GM19397 (cell line): ENCODE measurements at regions not wholly inside any gene's neighbourhood (a gene's known extent, or its start where the extent isn't known, plus 50 kb on each side); places are given as distances from the start of the nearest gene placed in this dataset.
A peak's percentile ranks its signal among the peaks of the same experiment; 100 is the strongest.

Experiments used
- ATAC-seq: cut with Tn5 transposase; IDR thresholded peaks from one replicate; pipeline ENCODE4 v1.9.1; 2021; ENCODE audit warnings: mild to moderate bottlenecking, moderate library complexity; ENCODE audit not compliant: unreplicated experiment

GRCh38 chr11:27861706-27862430 is 161.6 kb upstream of the BDNF start:
- no peak for ATAC-seq

- ATAC-seq, result no peak
Observed at GRCh38 chr11:27860811-27861210, 160.6 kb upstream of the BDNF start.

- no peak for ATAC-seq
Observed at GRCh38 chr11:27858866-27859265, 158.6 kb upstream of the BDNF start.

DNA sequence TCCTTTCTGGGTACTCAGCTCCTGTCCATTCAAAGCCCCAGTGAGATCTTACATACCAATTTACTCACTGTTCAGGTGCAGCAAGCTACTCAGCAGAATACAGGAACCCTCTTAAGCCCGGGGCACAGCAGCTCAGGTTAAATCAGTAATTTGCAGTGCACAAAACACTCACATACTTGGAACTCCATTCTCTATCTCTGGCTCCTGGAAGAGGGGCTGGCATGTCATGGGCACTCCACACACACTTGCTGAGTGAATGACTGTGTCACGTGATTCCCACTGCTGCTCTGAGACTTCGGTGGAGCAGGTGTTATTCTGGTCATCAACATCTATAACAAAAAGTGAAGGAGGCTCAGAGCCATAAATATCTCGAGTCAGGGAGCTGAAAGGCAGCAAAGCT is 157.3 kb upstream of the BDNF start:
- ATAC-seq, result no peak

GRCh38 chr11:27857014-27857413 is 156.8 kb upstream of the BDNF start:
- ATAC-seq, result peak; percentile 41

GRCh38 chr11:27848423-27848822 is 148.2 kb upstream of the BDNF start:
- no peak for ATAC-seq

DNA sequence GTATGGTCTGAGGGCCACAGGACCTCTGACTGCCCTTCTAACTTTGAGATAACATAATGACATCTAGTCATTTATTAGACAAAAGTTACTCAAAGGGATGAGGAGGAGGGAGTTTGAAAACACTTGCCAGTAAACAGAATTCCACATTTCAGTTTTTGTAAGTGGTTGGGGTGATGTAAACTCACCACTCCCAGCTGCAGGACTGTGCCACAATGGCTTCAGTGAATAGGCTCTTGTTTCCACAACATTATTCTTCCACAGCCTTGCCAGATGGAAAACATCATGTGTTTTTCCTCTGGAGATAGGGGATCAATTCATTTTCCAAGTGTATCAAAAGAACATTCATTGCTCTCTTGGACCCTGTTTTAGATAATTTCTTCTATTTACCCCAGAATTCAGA is 147.2 kb upstream of the BDNF start:
- ATAC-seq, result no peak

DNA sequence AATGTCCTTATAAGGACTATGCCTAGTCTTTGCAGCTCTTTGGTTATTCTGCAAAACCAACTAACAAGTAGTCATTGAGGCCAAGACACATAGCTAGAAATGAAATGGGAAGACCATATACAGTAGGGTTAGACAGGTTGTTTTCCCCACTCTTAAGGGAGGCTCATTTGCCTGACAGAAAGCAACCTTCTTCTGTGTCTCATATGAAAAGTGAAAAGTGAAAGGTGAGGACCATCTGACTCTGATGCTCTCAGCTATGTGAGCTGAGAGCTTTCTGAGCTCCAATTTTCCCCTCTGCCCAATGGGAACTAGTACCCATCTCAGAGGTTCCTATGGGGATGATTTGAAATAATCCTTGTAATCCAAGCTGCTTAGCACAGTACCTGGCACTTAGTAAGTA is 142.0 kb upstream of the BDNF start:
- no peak for ATAC-seq

GRCh38 chr11:27841023-27841422 is 140.8 kb upstream of the BDNF start:
- ATAC-seq, result no peak

DNA sequence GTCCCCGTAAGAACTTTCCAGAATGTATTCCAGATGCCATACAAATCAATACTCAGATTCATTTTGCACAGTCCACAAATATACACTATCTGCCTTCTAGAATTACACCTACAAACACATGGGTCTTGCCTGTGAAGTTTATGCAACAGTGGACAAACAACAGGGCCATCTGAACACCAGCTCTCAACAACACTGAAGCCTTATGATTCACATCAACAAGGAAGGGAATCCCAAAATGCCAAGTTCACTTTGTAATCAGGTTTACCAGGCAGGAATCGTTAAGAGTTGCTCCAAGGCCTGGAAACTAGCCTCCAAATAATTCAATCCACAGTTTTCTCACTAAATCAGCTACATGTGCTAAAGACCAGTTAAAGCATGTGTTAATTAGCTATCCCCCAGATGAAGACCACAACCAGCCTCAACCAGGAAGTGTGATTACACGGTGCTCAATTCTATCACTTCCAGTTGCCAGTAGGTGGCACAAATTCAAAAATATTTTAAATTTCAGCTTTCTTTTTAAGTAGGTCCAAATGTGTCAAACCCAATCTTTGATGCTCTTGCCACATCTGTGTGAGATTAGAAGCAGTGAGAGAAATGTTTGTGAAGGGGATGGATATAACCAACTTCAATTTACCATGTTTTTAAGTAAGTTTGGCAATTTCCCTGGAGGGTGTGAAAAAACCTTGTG is 139.1 kb upstream of the BDNF start:
- no peak for ATAC-seq

GRCh38 chr11:27838674-27839073 is 138.4 kb upstream of the BDNF start:
- no peak for ATAC-seq

DNA sequence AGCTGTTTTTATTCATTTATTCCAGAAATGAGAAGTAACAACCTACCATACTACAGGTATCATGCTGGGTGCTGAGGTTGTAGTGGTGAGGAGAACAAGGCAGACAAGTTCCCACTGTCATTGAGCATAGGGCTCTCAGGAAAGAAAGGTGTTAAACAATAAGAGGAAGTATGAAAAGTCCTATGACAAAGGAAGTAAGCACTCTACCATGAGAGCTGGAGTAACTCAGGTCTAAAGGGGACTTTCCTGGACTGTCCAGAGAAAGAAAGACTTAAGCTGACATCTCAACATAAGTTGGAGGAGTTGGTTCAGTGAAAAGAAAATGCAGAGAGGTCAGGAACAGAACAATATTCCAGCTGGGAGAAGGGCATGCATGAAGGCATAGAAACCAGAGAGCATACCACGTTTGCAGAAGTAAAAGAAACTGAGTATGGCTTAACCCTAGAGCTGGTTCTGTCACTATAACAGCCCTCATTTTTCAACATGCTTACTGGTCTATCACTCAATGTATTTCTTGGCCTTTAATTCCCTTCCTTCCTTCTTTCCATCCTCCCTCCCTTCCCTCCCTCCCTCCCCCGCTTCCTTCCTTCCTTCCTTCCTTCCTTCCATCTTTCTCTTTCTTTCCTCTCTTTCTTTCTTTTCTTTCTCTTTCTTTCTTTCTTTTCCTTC is 137.8 kb upstream of the BDNF start:
- peak; percentile 82 for ATAC-seq

- no peak for ATAC-seq
Observed at GRCh38 chr11:27830206-27830605, 130.0 kb upstream of the BDNF start.

DNA sequence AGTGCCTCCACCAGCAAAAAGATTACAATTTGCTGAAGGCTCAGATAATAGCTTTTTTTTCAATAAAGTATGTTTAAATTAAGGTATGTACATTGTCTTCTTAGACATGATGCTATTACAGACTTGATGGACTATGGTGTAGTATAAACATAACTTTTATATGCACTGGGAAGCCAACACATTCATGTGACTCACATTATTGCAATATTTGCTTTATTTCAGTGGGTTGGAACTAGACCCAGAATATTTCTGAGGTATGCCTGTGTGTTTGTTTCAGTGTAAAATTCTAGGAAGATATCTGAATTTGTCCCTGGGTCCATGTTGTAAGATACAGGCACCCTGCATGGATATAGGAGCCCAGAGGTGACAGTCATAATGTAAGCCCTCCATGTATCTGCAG is 120.0 kb upstream of the BDNF start:
- no peak for ATAC-seq

DNA sequence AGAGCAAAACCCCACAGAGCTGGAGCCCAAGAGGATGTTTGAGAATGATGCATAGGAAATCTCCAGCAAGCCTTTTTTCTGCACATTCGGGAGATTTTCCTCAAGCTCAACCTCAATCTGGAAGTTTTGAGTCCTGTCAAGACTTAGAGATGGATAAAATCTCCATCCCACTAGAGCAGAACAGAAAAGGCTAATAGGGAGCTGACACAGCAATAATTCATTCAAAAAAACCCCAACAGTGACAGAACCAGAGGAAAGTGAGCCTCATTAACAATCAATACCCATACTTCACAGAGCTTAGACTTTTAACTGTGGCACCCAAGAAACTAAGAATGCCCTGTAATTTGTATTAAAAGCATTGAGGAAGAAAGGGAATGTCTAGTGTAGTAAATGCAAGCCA is 115.9 kb upstream of the BDNF start:
- no peak for ATAC-seq

- no peak for ATAC-seq
Observed at GRCh38 chr11:27812341-27812740, 112.1 kb upstream of the BDNF start.

DNA sequence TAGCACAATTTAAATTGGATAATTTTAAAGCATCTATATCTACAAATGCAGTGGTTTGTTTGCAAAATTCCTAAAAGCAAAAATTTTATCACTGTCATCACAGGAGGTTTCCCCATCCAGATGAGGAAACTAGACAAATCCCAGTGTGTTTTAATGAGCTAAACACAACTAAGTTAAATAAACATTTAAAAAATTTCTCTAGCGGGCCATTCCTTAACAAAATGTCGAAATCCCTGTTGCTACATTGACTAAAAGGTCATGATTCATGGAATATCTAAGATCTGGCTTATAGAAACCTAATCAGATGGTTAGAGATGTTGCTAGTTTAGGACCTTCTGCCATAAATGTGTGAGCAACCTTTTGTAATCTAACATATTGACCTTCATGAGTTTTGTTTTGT is 107.3 kb upstream of the BDNF start:
- no peak for ATAC-seq

- ATAC-seq, result no peak
Observed at GRCh38 chr11:27806122-27806521, 105.9 kb upstream of the BDNF start.

- no peak for ATAC-seq
Observed at GRCh38 chr11:27795955-27796861, 96.0 kb upstream of the BDNF start.

DNA sequence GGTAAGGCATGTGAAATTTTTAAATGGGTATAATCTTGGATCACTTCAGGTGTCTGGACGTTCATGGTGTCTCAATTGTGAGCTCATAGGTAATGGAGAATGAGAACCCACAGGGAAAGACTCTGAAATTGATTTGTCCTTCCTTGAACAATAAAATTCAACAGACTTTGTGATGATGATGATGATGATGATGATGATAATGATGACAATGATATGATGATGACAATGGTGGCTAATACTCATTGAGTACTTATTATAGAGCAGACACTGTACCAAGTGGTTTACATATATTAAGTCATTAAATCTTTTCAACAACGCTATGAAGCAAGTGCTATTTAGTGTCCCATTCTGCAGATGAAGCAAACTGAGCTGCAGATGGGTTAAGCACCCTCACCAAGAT is 86.6 kb upstream of the BDNF start:
- ATAC-seq, result no peak

DNA sequence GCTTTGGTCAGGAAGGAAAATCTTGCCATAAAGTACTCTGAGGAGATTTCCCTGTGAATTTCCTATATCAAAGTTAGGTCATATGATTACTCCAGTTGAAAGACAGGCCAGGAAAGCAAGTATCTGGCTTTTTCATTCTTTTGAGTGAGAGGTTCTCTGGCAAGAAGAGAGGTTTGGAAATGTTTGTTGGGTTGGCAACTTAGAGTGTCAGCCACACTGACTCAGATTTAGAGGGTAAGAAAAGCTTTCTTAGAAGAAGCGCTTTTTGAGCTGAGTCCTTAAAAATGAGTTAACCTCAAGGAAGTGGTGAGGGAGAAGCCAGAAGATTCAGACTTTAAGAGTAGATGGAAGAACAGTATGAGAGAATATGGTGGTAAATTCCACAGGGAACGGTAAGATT is 86.1 kb upstream of the BDNF start:
- no peak for ATAC-seq
